Activated CD4-positive, alpha-beta T cell treated with anti-CD3 and anti-CD28 coated beads, Interleukin-2, amount 50 U/mL, for 48 hours (primary cell): ENCODE measurements at regions not wholly inside any gene's neighbourhood (a gene's known extent, or its start where the extent isn't known, plus 50 kb on each side); places are given as distances from the start of the nearest gene placed in this dataset.

ENCODE experiments used
- DNase-seq, 2 experiments: peaks; one replicate each; pipeline ENCODE4 v3.0.0-alpha.2; 2020

GRCh38 chr17:34203018-34203638 is 52.0 kb upstream of the CCL2 start:
- DNase-seq: no peak

DNA sequence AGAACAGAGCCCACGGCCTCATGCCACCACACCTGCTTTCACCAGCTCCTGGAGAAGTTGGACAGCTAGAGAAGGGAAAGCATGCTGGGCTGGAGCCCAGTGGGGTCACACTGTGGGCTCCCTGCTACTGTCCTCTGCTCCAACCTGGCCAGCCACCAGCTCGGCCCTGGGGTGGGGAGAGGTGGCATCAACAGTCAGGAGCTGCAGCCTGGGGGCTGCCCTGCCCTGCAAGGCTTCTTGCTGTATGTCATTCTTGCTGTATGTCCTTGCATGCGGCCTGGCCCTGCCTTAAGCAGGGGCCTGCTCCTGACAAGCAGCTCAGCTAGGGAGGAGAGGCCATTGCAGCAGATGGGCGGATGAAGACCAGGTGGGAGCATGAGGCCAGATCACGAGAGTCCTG is 50.7 kb upstream of the CCL2 start:
- no peak for DNase-seq
